SKM-1 treated with dmso at 0.1 percent for 144 hours (cell line): ENCODE measurements at regions not wholly inside any gene's neighbourhood (a gene's known extent, or its start where the extent isn't known, plus 50 kb on each side); places are given as distances from the start of the nearest gene placed in this dataset.
"Not testable (repeated sequence)": the region's sequence is repeated elsewhere in the genome, so short reads cannot be mapped to it uniquely, and the experiment has no call there.

Experiments
- DNase-seq: peaks from one replicate; lab custom pipeline; 2025; ENCODE audit not compliant: unreplicated experiment; lab: John Stamatoyannopoulos, UW

DNA sequence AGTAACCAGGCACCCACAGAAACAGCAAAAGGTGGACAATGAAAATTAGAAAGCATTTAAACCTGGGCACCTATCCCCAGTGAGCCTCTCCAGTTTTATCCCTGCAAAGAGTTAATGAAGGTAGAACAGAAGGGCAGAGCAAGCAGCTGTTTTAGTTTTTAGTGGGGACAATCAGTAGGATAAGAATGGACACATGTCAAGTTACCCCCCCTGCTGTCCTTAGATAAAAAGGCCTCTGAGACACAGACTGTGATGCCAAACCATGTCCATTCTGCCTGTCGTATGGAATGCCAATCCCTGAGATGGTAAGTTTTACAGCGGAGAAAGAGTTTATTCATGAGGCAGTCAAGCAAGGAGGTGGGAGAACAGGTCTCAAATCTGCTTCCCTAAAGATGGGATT, 162.6 kb upstream of the AGR3 start:
- no peak for DNase-seq

- peak; percentile 69 for DNase-seq
These were observed 163.1 kb upstream of the AGR3 start for GRCh38 chr7:17044861-17045260.

DNA sequence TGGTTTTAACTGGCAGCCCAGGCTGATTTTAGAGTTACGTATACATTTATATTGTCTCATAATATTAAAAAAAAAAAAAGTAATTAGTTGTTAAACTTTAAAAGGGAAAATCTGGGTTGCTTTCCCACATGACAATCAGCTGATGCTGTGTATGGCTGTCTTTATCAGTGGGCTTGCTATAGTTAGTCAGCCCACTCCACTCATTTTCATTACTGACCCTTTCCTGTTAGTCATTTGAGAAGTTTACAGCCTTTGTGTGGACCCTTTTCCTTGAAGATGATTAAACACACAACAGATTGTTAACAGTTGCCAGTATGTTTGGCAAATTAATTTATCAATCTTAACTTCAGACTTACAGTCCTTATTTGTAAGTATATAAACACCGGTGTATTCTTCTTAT, 164.5 kb upstream of the AGR3 start:
- DNase-seq, result no peak

DNA sequence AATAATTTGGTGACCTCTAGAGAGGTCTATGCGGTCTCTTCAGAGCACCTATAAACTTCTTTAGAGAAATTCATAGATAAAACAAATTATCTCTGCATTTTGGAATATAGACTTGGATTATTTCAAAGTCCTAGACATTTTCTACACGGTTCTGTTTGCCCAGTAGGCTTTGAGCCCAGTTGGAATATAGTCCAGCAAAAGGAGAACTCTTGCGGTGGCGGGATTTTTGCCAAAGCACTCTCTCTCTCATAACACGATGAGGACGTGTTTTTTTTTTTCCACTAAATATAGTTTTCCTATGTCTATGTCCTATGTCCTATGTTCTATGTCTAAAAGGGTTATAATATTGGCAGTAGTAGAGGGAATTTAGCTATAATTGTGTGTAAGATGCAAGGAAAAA, 164.9 kb upstream of the AGR3 start:
- no peak for DNase-seq

DNA sequence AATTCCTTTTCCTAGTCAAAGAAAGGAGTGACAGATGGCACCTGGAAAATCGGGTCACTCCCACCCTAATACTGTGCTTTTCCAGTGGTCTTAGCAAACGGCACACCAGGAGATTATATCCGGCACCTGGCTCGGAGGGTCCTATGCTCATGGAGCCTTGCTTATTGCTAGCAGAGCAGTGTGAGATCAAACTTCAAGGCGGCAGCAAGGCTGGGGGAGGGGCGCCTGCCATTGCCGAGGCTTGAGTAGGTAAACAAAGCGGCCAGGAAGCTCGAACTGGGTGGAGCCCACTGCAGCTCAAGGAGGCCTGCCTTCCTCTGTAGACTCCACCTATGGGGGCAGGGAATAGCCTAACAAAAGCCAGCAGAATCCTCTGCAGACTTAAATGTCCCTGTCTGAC, 171.4 kb upstream of the AGR3 start:
- not testable (repeated sequence) for DNase-seq

DNA sequence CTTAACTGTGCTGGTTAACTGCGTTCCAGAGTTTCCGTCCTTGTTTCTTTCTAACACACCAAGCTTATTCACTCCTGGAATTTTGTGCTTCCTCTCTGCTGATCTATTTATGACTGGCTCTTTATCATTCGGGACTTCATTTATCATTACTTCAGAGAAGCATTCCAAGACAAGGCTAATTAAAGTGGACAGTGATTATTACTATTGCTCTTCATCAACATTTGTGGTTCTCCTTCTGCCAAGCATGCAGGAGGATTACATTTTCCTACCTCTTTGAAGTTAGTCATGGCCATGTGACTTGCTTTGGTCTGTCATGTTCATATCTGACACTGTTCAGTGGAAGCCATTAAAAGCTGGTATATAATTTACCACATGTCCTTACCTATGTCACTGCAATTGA, 172.4 kb upstream of the AGR3 start:
- no peak for DNase-seq

- no peak for DNase-seq
These were observed 173.1 kb upstream of the AGR3 start for GRCh38 chr7:17054836-17055235.

GRCh38 chr7:17055596-17055995, 173.8 kb upstream of the AGR3 start:
- no peak for DNase-seq

DNA sequence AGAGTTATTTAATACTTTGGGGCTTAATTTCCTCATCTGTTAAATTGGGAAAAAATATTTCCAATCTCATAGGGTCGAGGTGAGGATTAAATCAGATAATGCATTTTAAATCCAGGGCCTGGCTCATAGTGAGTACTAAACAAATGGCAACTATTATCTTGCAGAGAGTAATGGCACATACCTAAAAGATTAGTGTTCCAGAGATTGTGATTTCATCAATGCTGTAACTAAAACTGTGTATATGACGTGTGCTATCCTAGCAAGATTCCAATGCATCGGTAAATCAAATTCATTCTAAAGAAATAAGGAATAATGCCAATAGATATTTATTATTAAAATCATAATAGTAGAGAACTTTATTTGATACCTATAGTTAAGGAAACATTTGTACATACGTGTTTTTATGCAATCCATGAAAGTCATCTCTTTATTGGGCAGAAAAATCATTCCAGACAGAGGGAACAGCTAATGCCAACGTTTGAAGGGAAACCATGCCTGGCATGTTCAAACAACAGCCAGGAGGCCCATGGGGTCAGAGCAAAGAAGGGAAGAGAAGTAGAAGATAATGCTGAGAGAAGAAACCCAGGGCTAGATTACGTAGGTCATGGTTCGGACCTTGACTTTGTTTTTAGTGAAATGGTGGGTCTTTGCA, 174.8 kb upstream of the AGR3 start:
- DNase-seq, result no peak

GRCh38 chr7:17057143-17057509, 175.3 kb upstream of the AGR3 start:
- no peak for DNase-seq

GRCh38 chr7:17058568-17058967, 176.8 kb upstream of the AGR3 start:
- DNase-seq, result peak; percentile 68

DNA sequence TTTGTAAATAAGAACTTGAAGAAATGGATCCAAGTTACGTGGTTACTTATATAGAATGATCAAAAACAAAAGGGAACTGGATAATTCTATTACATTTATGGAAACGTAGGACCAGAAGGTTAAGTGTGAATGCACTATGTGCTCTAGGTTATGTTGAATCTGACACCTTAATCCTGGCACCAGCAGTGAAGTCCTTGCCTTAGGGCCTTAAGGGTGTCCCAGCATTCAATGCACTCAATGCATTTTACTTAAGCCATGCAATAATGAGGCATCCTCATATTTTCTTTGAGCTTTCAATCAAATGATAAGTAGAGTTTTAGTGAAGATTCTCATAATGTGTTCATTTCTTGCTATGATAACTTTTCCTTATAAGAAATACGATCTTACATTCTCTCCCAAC, 178.3 kb upstream of the AGR3 start:
- no peak for DNase-seq

DNA sequence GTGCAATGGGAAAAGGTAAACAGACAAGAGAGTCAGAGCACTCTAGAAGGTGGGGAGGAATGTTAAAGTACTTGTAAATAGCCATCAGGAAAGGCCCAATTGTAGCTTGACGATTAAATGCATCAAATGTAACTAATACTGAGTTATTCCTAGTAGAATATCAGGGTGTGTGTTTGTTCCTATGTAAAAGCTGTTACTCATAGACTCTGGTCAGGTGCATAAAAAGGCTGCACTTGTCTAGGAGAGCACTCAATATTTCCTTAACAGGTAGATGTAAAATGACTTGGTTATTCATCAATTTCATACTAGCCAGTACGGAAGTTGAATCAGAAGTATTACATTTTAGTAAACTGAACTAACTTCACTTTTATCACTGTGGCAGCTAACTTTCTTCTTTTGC, 179.7 kb upstream of the AGR3 start:
- DNase-seq, result no peak

GRCh38 chr7:17062151-17063044, 180.6 kb upstream of the AGR3 start:
- no peak for DNase-seq

DNA sequence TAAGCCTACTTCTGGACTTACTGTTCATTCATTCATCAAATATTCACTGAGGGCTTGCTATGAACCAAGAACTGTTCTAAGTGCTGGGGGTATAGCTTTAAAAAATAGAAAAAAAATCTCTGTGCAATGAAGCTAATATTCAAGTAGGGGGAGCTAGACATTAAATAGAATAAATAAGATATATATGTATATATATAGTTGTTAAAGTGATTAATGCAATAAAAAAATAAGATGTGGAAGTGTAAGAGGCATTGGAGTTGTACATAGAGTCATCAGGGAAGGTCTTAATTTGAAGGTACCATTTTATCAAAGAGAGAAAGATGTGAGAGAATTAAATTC, 181.2 kb upstream of the AGR3 start:
- DNase-seq, result no peak

- no peak for DNase-seq
These were observed 185.9 kb upstream of the AGR3 start for GRCh38 chr7:17067691-17068090.

GRCh38 chr7:17069146-17069545, 187.4 kb upstream of the AGR3 start:
- DNase-seq, result no peak

DNA sequence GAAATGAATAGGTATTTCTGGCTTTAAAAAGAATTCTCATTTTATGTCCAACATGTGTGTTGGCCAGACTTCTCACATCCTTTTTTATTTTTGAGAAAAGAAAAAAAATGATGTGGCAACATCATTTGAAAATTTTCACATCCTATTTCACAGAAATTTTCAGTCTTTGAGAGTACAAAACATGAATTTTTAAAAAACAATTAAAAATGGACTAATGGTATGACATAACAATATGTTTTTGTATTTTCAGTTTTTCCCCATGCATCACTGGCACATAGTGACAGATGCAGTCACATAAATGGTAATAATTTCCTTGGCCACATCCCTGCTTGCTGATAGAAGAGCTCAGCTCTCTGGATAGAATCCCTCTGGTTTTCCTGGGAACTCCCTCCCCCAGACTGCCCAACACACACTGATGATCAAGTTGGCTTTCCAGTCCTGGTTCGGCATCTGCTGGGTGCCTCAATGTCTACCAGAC, 188.5 kb upstream of the AGR3 start:
- DNase-seq, result no peak

DNA sequence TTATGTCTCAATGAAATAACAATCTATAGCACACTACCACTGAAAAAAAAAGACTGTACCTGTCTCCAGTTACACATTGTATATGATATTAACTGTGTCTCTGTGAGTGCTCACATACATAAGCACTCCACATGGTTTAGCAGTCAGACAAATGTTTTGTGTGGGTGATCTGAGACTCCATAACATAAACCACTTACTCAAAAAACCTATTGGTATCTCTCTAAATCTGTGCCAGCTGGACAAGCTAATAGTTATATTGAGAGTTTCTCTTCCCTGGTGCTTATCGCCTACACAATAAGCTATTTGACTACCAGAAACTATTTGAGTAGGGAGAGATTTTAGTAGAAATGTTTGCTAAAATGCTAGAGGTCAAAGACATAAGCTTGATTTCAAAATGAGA, 190.1 kb upstream of the AGR3 start:
- DNase-seq, result no peak

DNA sequence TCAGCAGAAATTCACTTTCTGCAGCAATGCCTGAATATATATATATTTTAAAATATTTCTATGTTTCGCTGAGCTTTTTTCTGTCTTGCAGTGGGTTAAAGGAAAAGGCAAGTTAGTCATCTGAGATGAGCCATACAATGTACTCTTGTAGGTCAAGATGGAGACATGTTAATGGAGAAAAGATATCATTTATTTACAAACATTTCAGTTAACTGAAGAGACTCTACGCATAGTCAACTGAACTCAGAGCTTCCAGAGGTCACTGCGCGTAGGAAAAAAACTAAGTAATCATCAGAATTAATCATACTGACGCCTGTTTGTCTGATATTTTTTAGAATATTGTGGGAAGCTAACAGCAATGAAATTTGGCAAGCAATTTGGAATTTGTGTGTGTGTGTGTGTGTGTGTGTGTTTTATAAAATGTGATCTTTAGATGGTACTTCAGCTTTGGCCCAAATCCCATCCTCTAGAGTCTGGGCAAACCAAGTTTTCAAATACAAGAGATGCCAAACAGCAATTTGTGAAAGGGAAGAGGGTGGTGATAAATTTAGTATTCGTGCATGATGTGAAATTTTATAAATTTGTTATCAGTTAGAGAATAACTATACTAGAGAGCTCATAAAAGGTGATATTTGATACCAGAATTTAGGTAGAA, 193.9 kb upstream of the AGR3 start:
- no peak for DNase-seq

GRCh38 chr7:17078298-17078697, 196.5 kb upstream of the AGR3 start:
- no peak for DNase-seq
